Smooth muscle cell (in vitro differentiated cells): ENCODE measurements at regions not wholly inside any gene's neighbourhood (a gene's known extent, or its start where the extent isn't known, plus 50 kb on each side); places are given as distances from the start of the nearest gene placed in this dataset.

Source experiments
- DNase-seq: peaks from one replicate; lab custom pipeline; 2025; ENCODE audit not compliant: unreplicated experiment; lab: John Stamatoyannopoulos, UW
- H2AFZ ChIP-seq: fragments of 200-600 bp; sonication (generic); 2 replicates; pipeline ENCODE4 v1.6.0; 2016; ENCODE audit warnings: antibody characterized with exemption, low read depth, mild to moderate bottlenecking
- H3F3A ChIP-seq: fragments of 200-600 bp; sonication (generic); 2 replicates; pipeline ENCODE4 v1.6.0; 2017; ENCODE audit warnings: antibody characterized with exemption, low read depth
- H3K27ac ChIP-seq: fragments of 200-600 bp; sonication (generic); 2 replicates; pipeline ENCODE4 v1.5.1; 2016; ENCODE audit warnings: low read depth, mild to moderate bottlenecking
- H3K27me3 ChIP-seq: fragments of 200-600 bp; sonication (generic); 2 replicates; pipeline ENCODE4 v1.6.1; 2016; ENCODE audit warnings: low read depth, mild to moderate bottlenecking
- H3K36me3 ChIP-seq: fragments of 200-600 bp; sonication (generic); 2 replicates; pipeline ENCODE4 v1.5.1; 2016; ENCODE audit warnings: low read depth
- H3K4me1 ChIP-seq: fragments of 200-600 bp; sonication (generic); 2 replicates; pipeline ENCODE4 v1.5.1; 2016; ENCODE audit warnings: low read depth
- H3K4me2 ChIP-seq: fragments of 200-600 bp; sonication (generic); 2 replicates; pipeline ENCODE4 v1.6.0; 2016; ENCODE audit warnings: mild to moderate bottlenecking
- H3K4me3 ChIP-seq: fragments of 200-600 bp; sonication (generic); 2 replicates; pipeline ENCODE4 v1.5.1; 2016; ENCODE audit warnings: mild to moderate bottlenecking
- H3K79me2 ChIP-seq: fragments of 200-600 bp; sonication (generic); 2 replicates; pipeline ENCODE4 v1.6.0; 2016; ENCODE audit warnings: low read depth, mild to moderate bottlenecking
- H3K9ac ChIP-seq: fragments of 200-600 bp; sonication (generic); 2 replicates; pipeline ENCODE4 v1.6.0; 2016; ENCODE audit warnings: low read depth
- H3K9me3 ChIP-seq: fragments of 200-600 bp; sonication (generic); replicated peaks from 2 replicates; pipeline ENCODE4 v1.5.1; 2016; ENCODE audit warnings: low read depth
- H4K20me1 ChIP-seq: fragments of 200-600 bp; sonication (generic); 2 replicates; pipeline ENCODE4 v1.6.0; 2016; ENCODE audit warnings: low read depth
- WGBS: methylation state at CpG from one replicate; pipeline ENCODE4 v1.1.7; 2016; ENCODE audit warnings: low lambda C conversion rate; 5-methylcytosine and 5-hydroxymethylcytosine counted together
- TF ChIP-seq, protein P1 (sequence below): fragments of 200-600 bp; sonication (generic); IDR thresholded peaks from 2 replicates; pipeline ENCODE4 v1.5.1; 2017; ENCODE audit warnings: borderline replicate concordance, mild to moderate bottlenecking, antibody characterized with exemption; ENCODE audit not compliant: insufficient read depth, poor library complexity, severe bottlenecking

DNA sequence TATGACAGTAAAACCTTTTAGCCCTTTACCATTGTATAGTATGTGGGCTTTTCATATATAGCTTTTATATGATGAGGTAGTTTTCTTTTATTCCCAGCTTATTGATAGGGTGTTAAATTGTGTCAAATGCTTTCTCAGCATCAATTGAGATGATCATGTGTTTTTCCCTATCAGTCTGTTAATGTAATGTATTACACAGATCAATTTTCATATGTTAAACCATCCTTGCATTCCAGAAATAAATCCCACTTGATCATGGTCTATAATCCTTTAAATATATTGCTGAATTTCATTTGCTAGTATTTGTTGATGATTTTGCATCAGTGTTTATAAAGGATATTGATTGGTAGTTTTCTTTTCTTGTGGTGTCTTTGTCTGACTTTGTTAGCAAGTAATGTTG is 603.9 kb downstream of the TRHDE start:
- Histone ChIP-seq H3K4me2 (no peak overlapping the region), H3K4me3 (no peak overlapping the region), H3K9me3 (no peaks in the 10 kb centered on the region), H3F3A (no peaks in the 10 kb centered on the region), H3K36me3 (no peaks in the 10 kb centered on the region), H4K20me1 (no peaks in the 10 kb centered on the region), H3K27ac (no peak overlapping the region), H3K4me1 (no peaks in the 10 kb centered on the region), H3K9ac (no peak overlapping the region), H3K27me3 (no peaks in the 10 kb centered on the region), H2AFZ (no peak overlapping the region), H3K79me2 (no peaks in the 10 kb centered on the region)
- TF ChIP-seq, protein P1, sequence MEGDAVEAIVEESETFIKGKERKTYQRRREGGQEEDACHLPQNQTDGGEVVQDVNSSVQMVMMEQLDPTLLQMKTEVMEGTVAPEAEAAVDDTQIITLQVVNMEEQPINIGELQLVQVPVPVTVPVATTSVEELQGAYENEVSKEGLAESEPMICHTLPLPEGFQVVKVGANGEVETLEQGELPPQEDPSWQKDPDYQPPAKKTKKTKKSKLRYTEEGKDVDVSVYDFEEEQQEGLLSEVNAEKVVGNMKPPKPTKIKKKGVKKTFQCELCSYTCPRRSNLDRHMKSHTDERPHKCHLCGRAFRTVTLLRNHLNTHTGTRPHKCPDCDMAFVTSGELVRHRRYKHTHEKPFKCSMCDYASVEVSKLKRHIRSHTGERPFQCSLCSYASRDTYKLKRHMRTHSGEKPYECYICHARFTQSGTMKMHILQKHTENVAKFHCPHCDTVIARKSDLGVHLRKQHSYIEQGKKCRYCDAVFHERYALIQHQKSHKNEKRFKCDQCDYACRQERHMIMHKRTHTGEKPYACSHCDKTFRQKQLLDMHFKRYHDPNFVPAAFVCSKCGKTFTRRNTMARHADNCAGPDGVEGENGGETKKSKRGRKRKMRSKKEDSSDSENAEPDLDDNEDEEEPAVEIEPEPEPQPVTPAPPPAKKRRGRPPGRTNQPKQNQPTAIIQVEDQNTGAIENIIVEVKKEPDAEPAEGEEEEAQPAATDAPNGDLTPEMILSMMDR = no peak
- no peak for DNase-seq

DNA sequence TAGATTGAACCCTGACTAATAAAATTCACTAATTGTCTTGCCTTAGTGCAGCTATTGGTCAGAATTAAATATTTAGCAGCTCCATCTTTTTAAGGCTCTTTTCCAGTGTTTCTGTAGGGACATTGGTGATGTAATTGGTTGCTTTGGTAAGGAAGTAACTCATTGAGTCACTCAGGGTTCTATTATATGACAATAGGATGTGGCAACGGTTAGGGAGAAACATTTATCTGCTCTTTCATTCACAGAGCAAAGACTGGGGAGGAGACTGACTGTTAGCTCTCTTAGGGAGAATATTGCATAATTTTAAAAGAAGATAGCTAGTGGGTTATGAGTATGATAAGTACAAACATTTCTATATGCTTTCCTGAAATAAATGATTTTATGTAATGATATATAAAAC is 616.5 kb downstream of the TRHDE start:
- DNase-seq = no peak
- no peak overlapping the region for H3K4me2 ChIP-seq
- H3K9ac ChIP-seq = no peak overlapping the region

DNA sequence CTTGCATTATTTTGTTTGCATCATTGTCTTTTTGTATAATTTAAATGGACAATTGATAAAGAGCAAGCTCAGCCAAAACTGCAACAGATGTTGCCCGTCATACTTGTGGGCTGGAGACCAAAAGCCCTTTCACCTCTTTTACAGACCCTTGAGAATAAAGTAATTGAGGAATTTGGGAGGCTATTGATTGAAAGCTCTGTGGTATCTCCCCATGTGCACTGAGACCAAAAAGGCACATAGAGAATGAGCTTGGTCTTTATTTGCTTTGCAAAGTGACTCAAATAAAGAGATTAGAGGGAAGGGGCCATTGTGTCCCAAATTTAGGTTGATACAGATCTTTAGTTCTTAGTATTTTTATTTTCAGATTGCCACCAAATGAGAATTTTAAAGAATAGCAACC is 617.6 kb downstream of the TRHDE start:
- H3K4me3 ChIP-seq = no peak overlapping the region
- no peak overlapping the region for H3K4me2 ChIP-seq
- H3F3A ChIP-seq = no peaks in the 10 kb centered on the region
- H3K79me2 ChIP-seq = no peaks in the 10 kb centered on the region
- H3K4me1 ChIP-seq = peaks cover 23% of the 10 kb centered on the region
- H2AFZ ChIP-seq = no peak overlapping the region
- no peak for DNase-seq
- TF ChIP-seq, protein P1 = no peak
- H4K20me1 ChIP-seq = no peaks in the 10 kb centered on the region
- no peaks in the 10 kb centered on the region for H3K27me3 ChIP-seq
- H3K9ac ChIP-seq = no peak overlapping the region
- whole genome bisulfite sequencing = 92% methylated on average over 1 of the region's 1 CpG
- no peaks in the 10 kb centered on the region for H3K36me3 ChIP-seq
- H3K9me3 ChIP-seq = no peaks in the 10 kb centered on the region
- H3K27ac ChIP-seq = no peak overlapping the region

More for the DNA sequence above, 616.5 kb downstream of the TRHDE start:
- H4K20me1 ChIP-seq = no peaks in the 10 kb centered on the region
- H3K36me3 ChIP-seq = no peaks in the 10 kb centered on the region
- H3K4me3 ChIP-seq = no peak overlapping the region
- H3K4me1 ChIP-seq = peaks cover 23% of the 10 kb centered on the region
- H2AFZ ChIP-seq = peak overlapping the region; percentile 68
- H3K9me3 ChIP-seq = no peaks in the 10 kb centered on the region
- 41% methylated on average over 1 of the region's 1 CpG for WGBS
- no peaks in the 10 kb centered on the region for H3K27me3 ChIP-seq
- H3K27ac ChIP-seq = no peak overlapping the region
- no peaks in the 10 kb centered on the region for H3K79me2 ChIP-seq
- TF ChIP-seq, protein P1 = no peak
- no peaks in the 10 kb centered on the region for H3F3A ChIP-seq

DNA sequence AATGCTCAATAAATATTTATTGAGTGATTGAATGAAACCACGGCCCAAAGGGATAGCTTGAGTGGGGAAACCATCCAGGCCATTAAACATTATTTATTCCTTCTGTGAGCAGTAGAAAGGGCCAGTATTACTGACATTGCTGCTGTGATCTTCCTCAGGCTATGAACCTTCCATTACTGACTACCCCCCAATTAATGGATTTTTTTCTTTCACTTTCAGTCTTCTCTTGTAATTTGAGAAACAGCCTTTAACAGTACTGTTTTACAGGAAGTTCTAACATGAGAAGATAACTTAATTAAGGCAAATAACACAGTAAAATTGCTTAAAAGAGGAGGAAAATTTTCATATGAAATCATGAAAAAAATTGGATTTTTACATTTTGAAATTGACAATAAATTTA is 629.5 kb downstream of the TRHDE start:
- Histone ChIP-seq H3K9ac (no peak overlapping the region), H3K36me3 (no peaks in the 10 kb centered on the region), H3K9me3 (no peaks in the 10 kb centered on the region), H3K4me2 (no peak overlapping the region), H3K4me3 (no peak overlapping the region), H3F3A (no peaks in the 10 kb centered on the region), H4K20me1 (no peaks in the 10 kb centered on the region), H3K27ac (no peak overlapping the region), H3K27me3 (no peaks in the 10 kb centered on the region), H3K4me1 (no peaks in the 10 kb centered on the region), H3K79me2 (no peaks in the 10 kb centered on the region), H2AFZ (no peak overlapping the region)
- TF ChIP-seq, protein P1 = no peak
- 100% methylated on average over 1 of the region's 1 CpG for WGBS
- no peak for DNase-seq
